GM21723 (cell line): ENCODE measurements at regions not wholly inside any gene's neighbourhood (a gene's known extent, or its start where the extent isn't known, plus 50 kb on each side); places are given as distances from the start of the nearest gene placed in this dataset.

Experiments used
- ATAC-seq: cut with Tn5 transposase; IDR thresholded peaks from one replicate; pipeline ENCODE4 v1.9.1; 2021; ENCODE audit warnings: mild to moderate bottlenecking, moderate library complexity; ENCODE audit not compliant: unreplicated experiment

- no peak for ATAC-seq
Measured at GRCh38 chr2:80706541-80706940, 402.0 kb upstream of the LRRTM1 start.

- no peak for ATAC-seq
Measured at GRCh38 chr2:80703532-80703931, 399.0 kb upstream of the LRRTM1 start.

GRCh38 chr2:80700961-80701360 lies 396.4 kb upstream of the LRRTM1 start:
- ATAC-seq = no peak
